DND-41 (cell line): ENCODE measurements at regions not wholly inside any gene's neighbourhood (a gene's known extent, or its start where the extent isn't known, plus 50 kb on each side); places are given as distances from the start of the nearest gene placed in this dataset.

ENCODE experiments used
- ATAC-seq: fragments of 200-7000 bp; cut with Tn5 transposase; 3 replicates; pipeline ENCODE4 v1.9.1; 2021; ENCODE audit warnings: low read depth; ENCODE audit not compliant: insufficient read depth
- DNase-seq: peaks from one replicate; pipeline ENCODE4 v3.0.0-alpha.2; 2020
- H2AFZ ChIP-seq: 2 replicates; pipeline ENCODE4 v1.6.0; 2012; ENCODE audit warnings: low read depth, low read length
- H3K27ac ChIP-seq: 2 replicates; pipeline ENCODE4 v1.5.1; 2012; ENCODE audit warnings: low read length, inconsistent platforms
- H3K27me3 ChIP-seq: fragments of 200-600 bp; sonication (generic); 2 replicates; pipeline ENCODE4 v1.6.0; 2012; ENCODE audit warnings: low read length, mild to moderate bottlenecking, inconsistent platforms; ENCODE audit not compliant: insufficient read depth, poor library complexity
- H3K36me3 ChIP-seq: 2 replicates; pipeline ENCODE4 v1.5.1; 2012; ENCODE audit warnings: low read length, inconsistent platforms; ENCODE audit not compliant: insufficient read depth
- H3K4me1 ChIP-seq: 2 replicates; pipeline ENCODE4 v1.5.1; 2012; ENCODE audit warnings: mild to moderate bottlenecking, low read length; ENCODE audit not compliant: insufficient read depth
- H3K4me2 ChIP-seq: 2 replicates; pipeline ENCODE4 v1.6.0; 2012; ENCODE audit warnings: mild to moderate bottlenecking, moderate library complexity, low read length, inconsistent platforms; ENCODE audit not compliant: insufficient read depth
- H3K4me3 ChIP-seq, 2 experiments: fragments of 200-600 bp in 1 of 2; shearing (Covaris generic) in 1 of 2; 2 replicates each; pipeline ENCODE4 v1.5.1; 2012 to 2016; ENCODE audit warnings: inconsistent platforms in 2 of 2, low read length in 2 of 2, mild to moderate bottlenecking in 2 of 2, low read depth in 1 of 2, moderate library complexity in 1 of 2
- H3K79me2 ChIP-seq: 2 replicates; pipeline ENCODE4 v1.6.0; 2012; ENCODE audit warnings: low read length, inconsistent platforms; ENCODE audit not compliant: insufficient read depth
- H3K9ac ChIP-seq: 2 replicates; pipeline ENCODE4 v1.6.0; 2012; ENCODE audit warnings: low read depth, mild to moderate bottlenecking, inconsistent platforms, low read length, moderate library complexity
- H3K9me3 ChIP-seq: 2 replicates; pipeline ENCODE4 v1.5.1; 2012; ENCODE audit warnings: low read length, moderate library complexity, mild to moderate bottlenecking, inconsistent platforms; ENCODE audit not compliant: insufficient read depth, severe bottlenecking
- H4K20me1 ChIP-seq: 2 replicates; pipeline ENCODE4 v1.6.0; 2012; ENCODE audit warnings: low read length; ENCODE audit not compliant: insufficient read depth
- EZH2 ChIP-seq: IDR thresholded peaks from 3 replicates; pipeline ENCODE4 v1.6.1; 2012; ENCODE audit warnings: borderline replicate concordance, low read depth, mild to moderate bottlenecking, moderate library complexity, low read length, inconsistent platforms; ENCODE audit not compliant: severe bottlenecking
- TF ChIP-seq, protein P1 (sequence below): IDR thresholded peaks from 2 replicates; pipeline ENCODE4 v1.5.1; 2012; ENCODE audit warnings: borderline replicate concordance, low read length, moderate library complexity, mild to moderate bottlenecking; ENCODE audit not compliant: poor library complexity, severe bottlenecking; ENCODE audit errors: extremely low read depth

DNA sequence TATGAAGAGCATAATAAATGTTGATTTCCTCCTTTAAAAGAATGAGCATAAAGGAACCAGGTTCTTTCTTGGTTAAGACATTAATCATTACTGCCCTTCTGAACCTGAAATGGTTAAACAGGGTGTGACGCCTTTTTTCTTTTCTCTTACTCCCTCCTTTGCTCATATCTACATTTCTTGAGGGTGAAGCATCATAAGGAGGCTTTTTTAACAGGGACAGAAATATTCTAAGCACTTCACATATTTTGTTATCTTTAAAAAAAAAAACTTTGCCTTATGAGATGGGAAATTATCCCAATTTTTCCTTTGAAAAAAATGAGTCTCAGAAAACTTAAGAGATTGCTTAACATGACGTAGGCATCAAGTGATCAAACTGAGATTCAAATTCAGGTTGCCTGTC, 1036.3 kb upstream of the TENM4 start:
- DNase-seq (no peak), ATAC-seq (no peak)
- H3K4me3 ChIP-seq: no peak overlapping the region
- H3K36me3 ChIP-seq: no peaks in the 10 kb centered on the region
- H3K27me3 ChIP-seq: no peaks in the 10 kb centered on the region
- no peaks in the 10 kb centered on the region for H3K4me1 ChIP-seq
- no peaks in the 10 kb centered on the region for H3K9me3 ChIP-seq
- H4K20me1 ChIP-seq: no peaks in the 10 kb centered on the region
- H3K9ac ChIP-seq: no peak overlapping the region
- H3K79me2 ChIP-seq: no peaks in the 10 kb centered on the region
- no peak overlapping the region for H2AFZ ChIP-seq
- no peak overlapping the region for H3K4me2 ChIP-seq
- no peak overlapping the region for H3K27ac ChIP-seq
- no peak for TF ChIP-seq EZH2
- TF ChIP-seq, protein P1, sequence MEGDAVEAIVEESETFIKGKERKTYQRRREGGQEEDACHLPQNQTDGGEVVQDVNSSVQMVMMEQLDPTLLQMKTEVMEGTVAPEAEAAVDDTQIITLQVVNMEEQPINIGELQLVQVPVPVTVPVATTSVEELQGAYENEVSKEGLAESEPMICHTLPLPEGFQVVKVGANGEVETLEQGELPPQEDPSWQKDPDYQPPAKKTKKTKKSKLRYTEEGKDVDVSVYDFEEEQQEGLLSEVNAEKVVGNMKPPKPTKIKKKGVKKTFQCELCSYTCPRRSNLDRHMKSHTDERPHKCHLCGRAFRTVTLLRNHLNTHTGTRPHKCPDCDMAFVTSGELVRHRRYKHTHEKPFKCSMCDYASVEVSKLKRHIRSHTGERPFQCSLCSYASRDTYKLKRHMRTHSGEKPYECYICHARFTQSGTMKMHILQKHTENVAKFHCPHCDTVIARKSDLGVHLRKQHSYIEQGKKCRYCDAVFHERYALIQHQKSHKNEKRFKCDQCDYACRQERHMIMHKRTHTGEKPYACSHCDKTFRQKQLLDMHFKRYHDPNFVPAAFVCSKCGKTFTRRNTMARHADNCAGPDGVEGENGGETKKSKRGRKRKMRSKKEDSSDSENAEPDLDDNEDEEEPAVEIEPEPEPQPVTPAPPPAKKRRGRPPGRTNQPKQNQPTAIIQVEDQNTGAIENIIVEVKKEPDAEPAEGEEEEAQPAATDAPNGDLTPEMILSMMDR: no peak

DNA sequence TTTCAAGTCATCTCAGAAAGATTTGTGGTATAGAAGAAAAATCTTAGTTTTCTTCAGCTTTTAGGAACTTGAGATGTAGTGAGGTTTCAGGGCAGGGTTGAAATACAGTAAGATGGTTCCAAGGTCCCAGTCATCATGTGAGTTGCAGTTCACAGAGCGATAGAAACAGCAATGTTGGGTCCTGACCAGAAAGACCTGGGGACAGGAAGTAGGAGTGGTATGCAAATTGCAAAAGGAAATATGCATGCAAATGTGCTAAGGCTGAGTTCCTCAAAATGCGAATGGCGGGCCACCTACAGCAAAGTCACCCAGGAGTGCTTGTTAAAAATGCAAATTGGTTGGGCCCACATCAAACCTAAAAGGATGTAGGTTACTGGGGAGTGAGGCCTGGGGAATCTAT, 1032.7 kb upstream of the TENM4 start:
- no peak for ATAC-seq

DNA sequence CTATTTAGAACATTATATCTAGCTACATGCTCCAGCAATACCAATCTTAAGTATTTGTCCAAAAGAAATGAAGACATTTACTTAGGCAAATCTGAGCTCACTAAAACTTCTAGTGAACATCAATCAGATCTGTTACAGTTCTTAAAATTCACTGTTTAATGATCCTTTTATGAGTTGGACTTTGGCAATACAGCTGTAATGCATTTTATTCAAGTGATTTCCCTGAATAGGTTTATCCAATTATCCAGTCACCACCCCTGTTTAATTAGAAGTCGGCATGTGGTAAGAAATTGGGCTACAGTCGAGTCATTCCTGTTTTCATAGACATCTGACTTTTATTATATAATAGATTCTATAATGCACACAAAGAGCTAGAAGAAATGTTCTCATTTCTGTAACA, 1029.0 kb upstream of the TENM4 start:
- no peaks in the 10 kb centered on the region for H3K36me3 ChIP-seq
- H3K27ac ChIP-seq: no peak overlapping the region
- H3K4me2 ChIP-seq: no peak overlapping the region
- DNase-seq (no peak), ATAC-seq (no peak)
- no peaks in the 10 kb centered on the region for H3K9me3 ChIP-seq
- no peak overlapping the region for H3K9ac ChIP-seq
- H3K79me2 ChIP-seq: no peaks in the 10 kb centered on the region
- no peaks in the 10 kb centered on the region for H3K4me1 ChIP-seq
- no peak for TF ChIP-seq EZH2
- TF ChIP-seq, protein P1: no peak
- H4K20me1 ChIP-seq: no peaks in the 10 kb centered on the region
- no peak overlapping the region for H3K4me3 ChIP-seq
- no peaks in the 10 kb centered on the region for H3K27me3 ChIP-seq
- H2AFZ ChIP-seq: no peak overlapping the region

More for the DNA sequence above, 1032.7 kb upstream of the TENM4 start:
- H3K36me3 ChIP-seq: no peaks in the 10 kb centered on the region
- H3K4me3 ChIP-seq: no peak overlapping the region
- DNase-seq: no peak
- no peak overlapping the region for H3K9ac ChIP-seq
- no peaks in the 10 kb centered on the region for H3K9me3 ChIP-seq
- no peaks in the 10 kb centered on the region for H3K27me3 ChIP-seq
- no peaks in the 10 kb centered on the region for H3K79me2 ChIP-seq
- TF ChIP-seq, protein P1: no peak
- no peak for TF ChIP-seq EZH2
- H2AFZ ChIP-seq: no peak overlapping the region
- H3K4me1 ChIP-seq: no peaks in the 10 kb centered on the region
- no peak overlapping the region for H3K27ac ChIP-seq
- no peaks in the 10 kb centered on the region for H4K20me1 ChIP-seq
- H3K4me2 ChIP-seq: no peak overlapping the region

DNA sequence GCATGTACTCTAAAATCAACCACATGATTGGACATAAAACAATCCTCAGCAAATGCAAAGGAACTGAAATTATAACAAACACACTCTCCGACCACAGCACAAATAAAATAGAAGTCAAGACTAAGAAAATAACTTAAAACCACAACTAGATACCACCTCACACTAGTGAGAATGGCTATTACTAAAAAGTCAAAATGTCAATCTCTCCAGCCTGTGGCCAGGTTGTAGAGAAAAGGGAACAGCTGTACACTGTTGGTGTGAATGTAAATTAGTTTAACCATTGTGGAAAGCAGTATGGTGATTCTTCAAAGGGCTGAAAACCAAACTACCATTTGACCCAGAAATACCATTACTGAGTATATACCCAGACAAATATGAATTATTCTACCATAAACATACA, 1025.7 kb upstream of the TENM4 start:
- no peak overlapping the region for H3K4me2 ChIP-seq
- H3K27ac ChIP-seq: no peak overlapping the region
- no peaks in the 10 kb centered on the region for H3K27me3 ChIP-seq
- H3K9ac ChIP-seq: no peak overlapping the region
- H3K4me3 ChIP-seq: no peak overlapping the region
- H3K9me3 ChIP-seq: peaks cover 5% of the 10 kb centered on the region
- DNase-seq (no peak), ATAC-seq (no peak)
- no peaks in the 10 kb centered on the region for H3K36me3 ChIP-seq
- H3K79me2 ChIP-seq: no peaks in the 10 kb centered on the region
- H2AFZ ChIP-seq: no peak overlapping the region
- H3K4me1 ChIP-seq: no peaks in the 10 kb centered on the region
- no peaks in the 10 kb centered on the region for H4K20me1 ChIP-seq
- TF ChIP-seq, protein P1: no peak
- TF ChIP-seq EZH2: no peak
